ENCODE measurements at regions not wholly inside any gene's neighbourhood (a gene's known extent, or its start where the extent isn't known, plus 50 kb on each side); places are given as distances from the start of the nearest gene placed in this dataset.

- ATAC-seq (no peak), DNase-seq (no peak)
- Histone ChIP-seq H3K36me3 (no peaks in the 10 kb centered on the region), H3K4me3 (no peak overlapping the region), H3K9me3 (no peaks in the 10 kb centered on the region), H3K27ac (no peak overlapping the region), H3K4me1 (no peaks in the 10 kb centered on the region), H3K27me3 (no peaks in the 10 kb centered on the region)
- intact Hi-C loops (cut with DNase I): no loop called here
- TF ChIP-seq, protein P1, sequence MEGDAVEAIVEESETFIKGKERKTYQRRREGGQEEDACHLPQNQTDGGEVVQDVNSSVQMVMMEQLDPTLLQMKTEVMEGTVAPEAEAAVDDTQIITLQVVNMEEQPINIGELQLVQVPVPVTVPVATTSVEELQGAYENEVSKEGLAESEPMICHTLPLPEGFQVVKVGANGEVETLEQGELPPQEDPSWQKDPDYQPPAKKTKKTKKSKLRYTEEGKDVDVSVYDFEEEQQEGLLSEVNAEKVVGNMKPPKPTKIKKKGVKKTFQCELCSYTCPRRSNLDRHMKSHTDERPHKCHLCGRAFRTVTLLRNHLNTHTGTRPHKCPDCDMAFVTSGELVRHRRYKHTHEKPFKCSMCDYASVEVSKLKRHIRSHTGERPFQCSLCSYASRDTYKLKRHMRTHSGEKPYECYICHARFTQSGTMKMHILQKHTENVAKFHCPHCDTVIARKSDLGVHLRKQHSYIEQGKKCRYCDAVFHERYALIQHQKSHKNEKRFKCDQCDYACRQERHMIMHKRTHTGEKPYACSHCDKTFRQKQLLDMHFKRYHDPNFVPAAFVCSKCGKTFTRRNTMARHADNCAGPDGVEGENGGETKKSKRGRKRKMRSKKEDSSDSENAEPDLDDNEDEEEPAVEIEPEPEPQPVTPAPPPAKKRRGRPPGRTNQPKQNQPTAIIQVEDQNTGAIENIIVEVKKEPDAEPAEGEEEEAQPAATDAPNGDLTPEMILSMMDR (IDR thresholded peaks at IDR 0.05): no peak
Observed at GRCh38 chr12:3945671-3946070, 72.5 kb upstream of the PARP11 start.

- Histone ChIP-seq H3K36me3 (no peaks in the 10 kb centered on the region), H3K27me3 (no peaks in the 10 kb centered on the region), H3K9me3 (no peaks in the 10 kb centered on the region), H3K27ac (no peak overlapping the region), H3K4me1 (no peaks in the 10 kb centered on the region), H3K4me3 (no peak overlapping the region)
- DNase-seq (no peak), ATAC-seq (no peak)
- TF ChIP-seq, protein P1 (IDR thresholded peaks at IDR 0.05): no peak
- intact Hi-C loops (cut with DNase I): no loop called here
Observed at GRCh38 chr12:3944620-3945019, 71.4 kb upstream of the PARP11 start.

DNA sequence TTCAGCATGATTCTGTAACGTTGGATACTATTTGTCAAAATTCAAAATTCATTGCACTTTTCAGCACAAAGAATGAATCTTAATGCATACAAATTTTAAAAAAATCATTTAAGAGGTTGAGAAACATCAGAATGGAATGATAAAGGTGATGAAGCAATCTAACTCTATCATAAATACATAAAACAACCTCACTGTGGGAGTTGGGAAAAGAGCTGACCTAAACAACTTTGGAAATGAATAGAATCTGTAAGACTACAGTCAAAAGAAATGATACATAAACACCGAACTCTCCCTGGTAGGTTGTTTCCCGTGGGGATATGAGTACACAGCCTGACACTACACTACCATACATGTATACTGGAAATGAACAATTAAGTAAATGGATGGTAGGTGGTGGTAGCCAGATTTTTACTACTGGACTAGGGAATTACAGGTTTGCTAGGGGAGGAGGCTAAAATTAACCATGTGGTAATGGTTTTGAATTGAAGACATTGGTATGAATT, 64.9 kb upstream of the PARP11 start:
- Histone ChIP-seq H3K4me1 (no peaks in the 10 kb centered on the region), H3K9me3 (no peaks in the 10 kb centered on the region), H3K4me3 (no peak overlapping the region), H3K27me3 (no peaks in the 10 kb centered on the region), H3K27ac (no peak overlapping the region), H3K36me3 (no peaks in the 10 kb centered on the region)
- TF ChIP-seq, protein P1 (IDR thresholded peaks at IDR 0.05): no peak
- ATAC-seq (no peak), DNase-seq (no peak)
- intact Hi-C loops (cut with DNase I): no loop called here

- TF ChIP-seq, protein P1 (IDR thresholded peaks at IDR 0.05): no peak
- no peak overlapping the region for H3K4me3 ChIP-seq
- DNase-seq (no peak), ATAC-seq (no peak)
- H3K9me3 ChIP-seq: no peaks in the 10 kb centered on the region
- intact Hi-C loops (cut with DNase I): no loop called here
- no peaks in the 10 kb centered on the region for H3K36me3 ChIP-seq
- no peaks in the 10 kb centered on the region for H3K4me1 ChIP-seq
- H3K27me3 ChIP-seq: peaks cover 11% of the 10 kb centered on the region
- no peak overlapping the region for H3K27ac ChIP-seq
Observed at GRCh38 chr12:3935078-3935477, 61.9 kb upstream of the PARP11 start.

DNA sequence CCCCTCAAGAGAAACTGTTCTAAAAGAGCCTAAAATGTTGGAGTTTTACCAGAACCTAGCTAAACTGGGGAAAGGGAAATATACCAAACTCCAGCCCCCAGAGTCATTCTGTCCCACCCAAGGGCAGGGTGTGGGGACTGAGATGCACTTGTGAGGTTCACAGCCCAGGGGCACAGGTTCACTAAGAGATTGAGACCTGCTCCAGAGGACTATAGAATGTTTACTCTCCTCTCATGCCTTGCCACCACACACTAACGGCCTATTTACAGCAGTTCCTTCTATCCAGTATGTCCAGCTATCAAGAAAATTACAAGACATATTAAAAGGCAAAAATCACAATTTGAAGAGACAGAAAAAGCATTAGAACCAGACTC, 60.6 kb upstream of the PARP11 start:
- Histone ChIP-seq H3K27me3 (peaks cover 16% of the 10 kb centered on the region), H3K27ac (no peak overlapping the region), H3K4me1 (no peaks in the 10 kb centered on the region), H3K36me3 (no peaks in the 10 kb centered on the region), H3K9me3 (no peaks in the 10 kb centered on the region), H3K4me3 (no peak overlapping the region)
- intact Hi-C loops (cut with DNase I): no loop called here
- TF ChIP-seq, protein P1 (IDR thresholded peaks at IDR 0.05): no peak
- DNase-seq: no peak
- ATAC-seq: no peak

Data from upper lobe of right lung (tissue), 1 donor.